ENCODE measurements at regions not wholly inside any gene's neighbourhood (a gene's known extent, or its start where the extent isn't known, plus 50 kb on each side); places are given as distances from the start of the nearest gene placed in this dataset.

DNA sequence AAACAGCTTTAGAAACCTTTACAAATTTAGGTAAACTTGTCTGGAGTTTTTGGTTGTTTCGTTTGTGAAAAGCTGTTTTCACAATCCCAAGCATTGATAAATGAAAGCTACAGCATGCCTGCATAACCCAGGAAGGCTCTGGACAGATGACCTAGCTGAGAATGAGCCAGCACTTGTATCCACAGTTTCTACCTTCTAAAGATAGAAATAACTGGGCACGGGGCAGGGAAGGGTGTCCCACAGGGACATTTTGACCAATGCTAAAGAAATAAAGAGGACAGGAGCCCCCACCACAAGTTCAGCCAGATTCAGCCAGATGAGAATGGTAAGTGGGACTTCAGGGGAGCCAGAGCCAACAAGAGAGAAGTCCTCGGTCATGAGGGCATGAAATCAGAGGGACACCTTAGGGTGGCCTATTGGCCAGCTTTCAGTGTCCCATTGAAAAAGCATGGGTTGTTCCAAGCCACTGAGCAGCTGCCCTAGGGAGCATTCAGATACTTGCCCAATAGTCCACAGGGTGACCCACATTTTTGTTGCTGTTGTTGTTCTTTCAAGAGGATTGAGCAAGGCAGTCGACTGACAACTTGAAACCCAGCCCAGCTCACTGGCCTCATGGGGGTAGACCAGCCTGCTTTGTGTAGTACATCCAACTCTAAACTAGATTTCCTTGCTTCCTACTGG is 140.3 kb upstream of the NUDT4 start:
- TF ChIP-seq, protein P1, sequence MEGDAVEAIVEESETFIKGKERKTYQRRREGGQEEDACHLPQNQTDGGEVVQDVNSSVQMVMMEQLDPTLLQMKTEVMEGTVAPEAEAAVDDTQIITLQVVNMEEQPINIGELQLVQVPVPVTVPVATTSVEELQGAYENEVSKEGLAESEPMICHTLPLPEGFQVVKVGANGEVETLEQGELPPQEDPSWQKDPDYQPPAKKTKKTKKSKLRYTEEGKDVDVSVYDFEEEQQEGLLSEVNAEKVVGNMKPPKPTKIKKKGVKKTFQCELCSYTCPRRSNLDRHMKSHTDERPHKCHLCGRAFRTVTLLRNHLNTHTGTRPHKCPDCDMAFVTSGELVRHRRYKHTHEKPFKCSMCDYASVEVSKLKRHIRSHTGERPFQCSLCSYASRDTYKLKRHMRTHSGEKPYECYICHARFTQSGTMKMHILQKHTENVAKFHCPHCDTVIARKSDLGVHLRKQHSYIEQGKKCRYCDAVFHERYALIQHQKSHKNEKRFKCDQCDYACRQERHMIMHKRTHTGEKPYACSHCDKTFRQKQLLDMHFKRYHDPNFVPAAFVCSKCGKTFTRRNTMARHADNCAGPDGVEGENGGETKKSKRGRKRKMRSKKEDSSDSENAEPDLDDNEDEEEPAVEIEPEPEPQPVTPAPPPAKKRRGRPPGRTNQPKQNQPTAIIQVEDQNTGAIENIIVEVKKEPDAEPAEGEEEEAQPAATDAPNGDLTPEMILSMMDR (IDR thresholded peaks at IDR 0.05; ENCODE audit: low read depth, low read length, poor library complexity, severe bottlenecking): no peak
- no peak for TF ChIP-seq EZH2phosphoT487 (IDR thresholded peaks at IDR 0.05; ENCODE audit: borderline replicate concordance, low read length)

Data from DOHH2 (cell line).